Epithelial cell of esophagus (primary cell): ENCODE measurements at regions not wholly inside any gene's neighbourhood (a gene's known extent, or its start where the extent isn't known, plus 50 kb on each side); places are given as distances from the start of the nearest gene placed in this dataset.
A peak's percentile ranks its signal among the peaks of the same experiment; 100 is the strongest.

Experiments used
- DNase-seq: peaks from one replicate; pipeline ENCODE4 v3.0.0; 2010; ENCODE audit warnings: low read depth
- H3K4me3 ChIP-seq: 2 replicates; pipeline ENCODE4 v1.5.1; 2011; ENCODE audit warnings: mild to moderate bottlenecking, low read length, control low read depth
- CTCF ChIP-seq: IDR thresholded peaks from 2 replicates; pipeline ENCODE4 v1.5.1; 2011; ENCODE audit warnings: low read depth, mild to moderate bottlenecking, low read length, control low read depth, inconsistent platforms; ENCODE audit not compliant: insufficient read depth; ENCODE audit errors: missing control alignments

DNA sequence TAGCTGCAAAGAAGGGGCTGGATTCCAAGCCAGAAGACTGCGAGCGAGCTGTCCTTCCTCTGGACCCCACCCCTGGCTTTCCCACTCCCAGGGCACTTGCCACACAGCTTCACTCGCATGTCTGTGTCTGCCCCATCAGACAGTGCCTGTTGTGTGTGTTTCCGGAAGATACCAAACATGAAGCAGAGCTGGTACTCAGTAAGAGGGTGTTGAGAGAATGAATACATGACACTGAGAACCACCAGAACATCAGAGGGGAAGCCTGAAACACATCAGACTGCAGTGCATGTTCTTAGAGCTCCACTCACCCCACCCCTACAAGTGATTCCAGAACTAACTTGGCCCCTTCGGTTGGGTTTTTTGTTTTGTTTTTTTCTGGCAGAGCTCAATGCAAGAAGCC is 181.5 kb downstream of the TTC32 start:
- no peak for DNase-seq
- no peak for TF ChIP-seq CTCF
- no peak overlapping the region for H3K4me3 ChIP-seq

- TF ChIP-seq CTCF, result no peak
- DNase-seq, result no peak
- no peak overlapping the region for H3K4me3 ChIP-seq
Observed at GRCh38 chr2:19719540-19719939, 182.2 kb downstream of the TTC32 start.

DNA sequence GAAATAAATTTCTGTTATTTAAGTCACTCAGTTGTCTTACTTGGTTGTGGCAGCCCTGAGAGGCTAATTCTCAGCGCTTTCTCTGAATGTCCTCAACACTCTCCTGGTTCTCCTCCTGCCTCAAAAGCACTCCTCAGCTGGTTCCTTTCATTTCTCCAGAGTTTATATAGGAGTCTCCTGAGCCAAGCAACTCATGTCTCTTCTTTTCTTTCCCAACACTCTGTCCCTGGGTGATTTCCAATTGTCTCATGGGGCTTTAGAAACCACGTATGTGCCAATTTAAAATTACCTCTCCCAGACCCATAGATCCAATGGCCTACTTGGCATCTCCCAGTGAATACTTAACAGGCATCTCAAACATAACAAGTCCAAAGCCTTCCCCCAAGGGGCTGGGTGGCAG is 184.3 kb downstream of the TTC32 start:
- no peak for TF ChIP-seq CTCF
- H3K4me3 ChIP-seq, result no peak overlapping the region
- no peak for DNase-seq

GRCh38 chr2:19714926-19715325 is 186.9 kb downstream of the TTC32 start:
- no peak for DNase-seq
- no peak for TF ChIP-seq CTCF
- H3K4me3 ChIP-seq, result no peak overlapping the region

- H3K4me3 ChIP-seq, result no peak overlapping the region
- no peak for TF ChIP-seq CTCF
- DNase-seq, result no peak
Observed at GRCh38 chr2:19712850-19713249, 188.9 kb downstream of the TTC32 start.

GRCh38 chr2:19711470-19712372 is 190.1 kb downstream of the TTC32 start:
- peak; percentile 97 for DNase-seq
- TF ChIP-seq CTCF, result no peak
- H3K4me3 ChIP-seq, result no peak overlapping the region

DNA sequence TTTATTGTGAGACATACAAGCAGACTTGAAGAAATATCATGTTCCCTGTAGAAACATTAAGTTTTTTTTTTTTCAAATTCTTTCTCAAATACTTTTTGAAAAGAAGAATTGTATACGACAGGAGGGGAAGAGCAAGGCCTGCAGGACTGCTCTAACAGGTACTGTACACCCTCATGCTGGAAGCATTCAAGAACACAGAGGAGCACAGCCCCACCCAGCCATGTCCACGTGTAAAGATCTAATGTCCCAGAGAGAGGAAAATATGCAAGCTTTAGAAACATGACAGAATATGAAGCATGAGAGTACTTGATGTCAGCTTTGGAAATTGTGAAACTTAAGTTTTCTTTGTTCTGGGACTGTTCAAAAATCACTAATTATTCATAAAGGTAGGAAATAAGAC is 191.6 kb downstream of the TTC32 start:
- H3K4me3 ChIP-seq, result no peak overlapping the region
- TF ChIP-seq CTCF, result no peak
- DNase-seq, result peak; percentile 86
